SK-N-SH (cell line): ENCODE measurements at regions not wholly inside any gene's neighbourhood (a gene's known extent, or its start where the extent isn't known, plus 50 kb on each side); places are given as distances from the start of the nearest gene placed in this dataset.
"Not testable (repeated sequence)": the region's sequence is repeated elsewhere in the genome, so short reads cannot be mapped to it uniquely, and the experiment has no call there.

Experiments used
- CTCF ChIA-PET: fragments of 300-600, 350-600 bp; formaldehyde crosslinking; extraction: SDS; loops from one replicate; lab custom pipeline; 2021; lab: Yijun Ruan, JAX
- POLR2A ChIA-PET: fragments of 350-600 bp; sonication (Branson Sonifier 250); formaldehyde crosslinking; extraction: SDS; loops from one replicate; lab custom pipeline; 2020; ENCODE audit warnings: antibody characterized with exemption, inconsistent platforms; lab: Yijun Ruan, JAX
- DNase-seq: peaks from one replicate; pipeline ENCODE4 v3.0.0; 2012
- H2AFZ ChIP-seq: fragments of 200-600 bp; sonication (generic); 2 replicates; pipeline ENCODE4 v1.8.1; 2016; ENCODE audit warnings: antibody characterized with exemption, mild to moderate bottlenecking, low read depth
- H3F3A ChIP-seq: fragments of 200-600 bp; sonication (generic); replicated peaks from 2 replicates; pipeline ENCODE3; 2016; ENCODE audit warnings: antibody characterized with exemption, mild to moderate bottlenecking; ENCODE audit not compliant: insufficient read depth
- H3K27ac ChIP-seq, 2 experiments: fragments of 200-500 bp in 1 of 2; fragments of 200-600 bp in 1 of 2; sonication (Bioruptor generic) in 1 of 2; sonication (generic), shearing (Covaris generic) in 1 of 2; 2 replicates each; pipeline versions ENCODE4 v1.5.1 to v1.6.1; 2014 to 2016; ENCODE audit warnings: low read depth in 2 of 2, inconsistent platforms in 1 of 2, low read length in 1 of 2, mild to moderate bottlenecking in 1 of 2, mixed read lengths in 1 of 2
- H3K27me3 ChIP-seq: fragments of 200-600 bp; sonication (generic), shearing (Covaris generic); 2 replicates; pipeline ENCODE4 v1.6.1; 2016; ENCODE audit warnings: mixed run types; ENCODE audit not compliant: insufficient read depth
- H3K36me3 ChIP-seq, 2 experiments: fragments of 200-500 bp in 1 of 2; fragments of 200-600 bp in 1 of 2; sonication (Bioruptor generic) in 1 of 2; sonication (generic) in 1 of 2; replicated peaks in 1 of 2; 2 replicates each; pipeline versions ENCODE3 to v1.5.1; 2014 to 2016; ENCODE audit warnings: low read length in 1 of 2, mild to moderate bottlenecking in 1 of 2; ENCODE audit not compliant: insufficient read depth in 2 of 2, control insufficient read depth in 1 of 2
- H3K4me1 ChIP-seq, 2 experiments: fragments of 200-500 bp in 1 of 2; fragments of 200-600 bp in 1 of 2; sonication (Bioruptor generic) in 1 of 2; sonication (generic), shearing (Covaris generic) in 1 of 2; 2 replicates each; pipeline versions ENCODE4 v1.5.1 to v1.6.1; 2014 to 2016; ENCODE audit warnings: low read depth in 1 of 2, low read length in 1 of 2, mixed run types in 1 of 2; ENCODE audit not compliant: insufficient read depth in 2 of 2, control insufficient read depth in 1 of 2
- H3K4me2 ChIP-seq: fragments of 200-600 bp; sonication (generic), shearing (Covaris generic); 2 replicates; pipeline ENCODE4 v1.6.1; 2017; ENCODE audit warnings: mixed run types
- H3K4me3 ChIP-seq, 2 experiments: fragments of 200-500 bp in 1 of 2; fragments of 200-600 bp in 1 of 2; sonication (Bioruptor generic) in 1 of 2; sonication (generic), shearing (Covaris generic) in 1 of 2; 2 replicates each; pipeline versions ENCODE4 v1.5.1 to v1.8.1; 2014 to 2016; ENCODE audit warnings: low read depth in 2 of 2, inconsistent platforms in 1 of 2, low read length in 1 of 2, mild to moderate bottlenecking in 1 of 2, mixed read lengths in 1 of 2, moderate library complexity in 1 of 2
- H3K79me2 ChIP-seq: fragments of 200-600 bp; sonication (generic); 2 replicates; pipeline ENCODE4 v1.8.1; 2017; ENCODE audit warnings: mild to moderate bottlenecking; ENCODE audit not compliant: insufficient read depth
- H3K9ac ChIP-seq: fragments of 200-600 bp; sonication (generic); 2 replicates; pipeline ENCODE4 v1.6.1; 2017; ENCODE audit warnings: mixed run types
- H3K9me2 ChIP-seq: fragments of 200-600 bp; sonication (generic); 2 replicates; pipeline ENCODE4 v1.6.1; 2017; ENCODE audit warnings: mixed run types
- H3K9me3 ChIP-seq: fragments of 200-600 bp; sonication (generic); 2 replicates; pipeline ENCODE4 v1.6.1; 2017; ENCODE audit warnings: mixed run types, mild to moderate bottlenecking, moderate library complexity
- H4K20me1 ChIP-seq: fragments of 200-600 bp; sonication (generic); 2 replicates; pipeline ENCODE4 v1.6.1; 2017; ENCODE audit warnings: mild to moderate bottlenecking, mixed run types; ENCODE audit not compliant: insufficient read depth
- ELF1 ChIP-seq: IDR thresholded peaks from 2 replicates; pipeline ENCODE4 v1.4.0; 2012
- EZH2phosphoT487 ChIP-seq: fragments of 200-600 bp; sonication (generic); IDR thresholded peaks from 2 replicates; pipeline ENCODE4 v1.6.1; 2017; ENCODE audit warnings: low read depth, mixed run types, mild to moderate bottlenecking, antibody characterized with exemption, moderate library complexity, borderline replicate concordance
- MAX ChIP-seq: IDR thresholded peaks from 2 replicates; pipeline ENCODE4 v1.4.0; 2012; ENCODE audit warnings: low read depth
- MEF2A ChIP-seq: IDR thresholded peaks from 2 replicates; pipeline ENCODE4 v1.4.0; 2012; ENCODE audit warnings: low read depth, borderline replicate concordance
- NRF1 ChIP-seq: IDR thresholded peaks from 2 replicates; pipeline ENCODE4 v1.6.1; 2012; ENCODE audit warnings: low read depth, mild to moderate bottlenecking, low read length
- PBX3 ChIP-seq: IDR thresholded peaks from 2 replicates; pipeline ENCODE4; 2012
- POLR2AphosphoS5 ChIP-seq: IDR thresholded peaks from 2 replicates; pipeline ENCODE4 v1.6.1; 2012; ENCODE audit warnings: low read depth, low read length
- RCOR1 ChIP-seq: fragments of 150-350 bp; IDR thresholded peaks from 2 replicates; pipeline ENCODE4 v1.6.1; 2017; ENCODE audit warnings: antibody characterized with exemption, low read length
- REST ChIP-seq: IDR thresholded peaks from 2 replicates; pipeline ENCODE4 v1.6.1; 2012; ENCODE audit warnings: mild to moderate bottlenecking, low read depth, low read length, moderate library complexity
- RFX5 ChIP-seq: IDR thresholded peaks from 2 replicates; pipeline ENCODE4 v1.6.1; 2012; ENCODE audit warnings: mild to moderate bottlenecking, improper control_type of control experiment, low read length
- RXRA ChIP-seq: IDR thresholded peaks from 2 replicates; pipeline ENCODE4 v1.4.0; 2012; ENCODE audit warnings: low read depth, mild to moderate bottlenecking, borderline replicate concordance
- SMC3 ChIP-seq: IDR thresholded peaks from 2 replicates; pipeline ENCODE4 v1.6.1; 2012; ENCODE audit warnings: low read depth, low read length, improper control_type of control experiment
- TAF1 ChIP-seq: IDR thresholded peaks from 2 replicates; pipeline ENCODE4 v1.6.1; 2012; ENCODE audit warnings: low read depth, mild to moderate bottlenecking, low read length, moderate library complexity, borderline replicate concordance
- USF1 ChIP-seq: IDR thresholded peaks from 2 replicates; pipeline ENCODE4 v1.4.0; 2012; ENCODE audit warnings: low read depth, borderline replicate concordance
- USF2 ChIP-seq: fragments of 150-350 bp; IDR thresholded peaks from 2 replicates; pipeline ENCODE4 v1.6.1; 2017; ENCODE audit warnings: antibody characterized with exemption, low read length, low read depth, borderline replicate concordance
- YY1 ChIP-seq: IDR thresholded peaks from 2 replicates; pipeline ENCODE4 v1.4.0; 2012; ENCODE audit warnings: low read depth, mild to moderate bottlenecking
- ZBTB33 ChIP-seq: IDR thresholded peaks from 2 replicates; pipeline ENCODE4 v1.4.0; 2012; ENCODE audit warnings: low read depth, borderline replicate concordance
- WGBS: methylation state at CpG from one replicate; pipeline ENCODE4 v1.1.6; 2017; ENCODE audit warnings: low lambda C conversion rate; 5-methylcytosine and 5-hydroxymethylcytosine counted together

- H2AFZ ChIP-seq, H3K79me2 ChIP-seq, H3K27ac ChIP-seq, H3K4me1 ChIP-seq, H3K4me3 ChIP-seq, H3K9me2 ChIP-seq, H3K27me3 ChIP-seq, H3K36me3 ChIP-seq, H3K9ac ChIP-seq, POLR2A ChIA-PET, DNase-seq, H3F3A ChIP-seq, H4K20me1 ChIP-seq, H3K4me2 ChIP-seq, H3K9me3 ChIP-seq: not testable (repeated sequence)
- CTCF ChIA-PET = interaction anchor here (1.3 kb wide), 1 partner anchor 27 kb away, joined by 3 read pairs; no protein-coding TSS in a partner anchor
- WGBS = 44% methylated on average over 5 of the region's 5 CpGs
These were observed 110.4 kb upstream of the CRHR1 start for GRCh38 chr17:45673759-45674158.

GRCh38 chr17:45675012-45675411, 109.1 kb upstream of the CRHR1 start:
- no peak overlapping the region for H3K27ac ChIP-seq
- 53% methylated on average over 7 of the region's 7 CpGs for WGBS
- POLR2A ChIA-PET = no interaction called here
- H3K9me3 ChIP-seq = no peaks in the 10 kb centered on the region
- H4K20me1 ChIP-seq = no peaks in the 10 kb centered on the region
- no peak overlapping the region for H3K4me3 ChIP-seq
- no peak overlapping the region for H2AFZ ChIP-seq
- no peak for DNase-seq
- no peaks in the 10 kb centered on the region; the same call in 1 of the 2 replicates for H3K27me3 ChIP-seq
- no peaks in the 10 kb centered on the region for H3K36me3 ChIP-seq
- TF ChIP-seq USF1 (no peak), ELF1 (no peak), MEF2A (no peak), ZBTB33 (no peak), NRF1 (no peak), RCOR1 (no peak), RXRA (no peak), YY1 (no peak), RFX5 (no peak), USF2 (no peak), REST (no peak), MAX (no peak), EZH2phosphoT487 (no peak), TAF1 (no peak), PBX3 (no peak), POLR2AphosphoS5 (no peak), SMC3 (no peak)
- CTCF ChIA-PET = interaction anchor here (1.0 to 2.1 kb wide), 3 partner anchors 28 to 158 kb away, joined by 3 to 5 read pairs (median 3); no protein-coding TSS in a partner anchor
- no peak overlapping the region for H3K9ac ChIP-seq
- no peaks in the 10 kb centered on the region for H3K9me2 ChIP-seq
- H3K4me1 ChIP-seq = no peaks in the 10 kb centered on the region
- H3K4me2 ChIP-seq = no peak overlapping the region
- no peaks in the 10 kb centered on the region for H3F3A ChIP-seq
- H3K79me2 ChIP-seq = no peaks in the 10 kb centered on the region
